GM19025 (cell line): ENCODE measurements at regions not wholly inside any gene's neighbourhood (a gene's known extent, or its start where the extent isn't known, plus 50 kb on each side); places are given as distances from the start of the nearest gene placed in this dataset.
"Not testable (repeated sequence)": the region's sequence is repeated elsewhere in the genome, so short reads cannot be mapped to it uniquely, and the experiment has no call there.

Experiments used
- ATAC-seq: cut with Tn5 transposase; IDR thresholded peaks from one replicate; pipeline ENCODE4 v1.9.1; 2021; ENCODE audit warnings: mild to moderate bottlenecking, low read depth, moderate library complexity; ENCODE audit not compliant: unreplicated experiment

DNA sequence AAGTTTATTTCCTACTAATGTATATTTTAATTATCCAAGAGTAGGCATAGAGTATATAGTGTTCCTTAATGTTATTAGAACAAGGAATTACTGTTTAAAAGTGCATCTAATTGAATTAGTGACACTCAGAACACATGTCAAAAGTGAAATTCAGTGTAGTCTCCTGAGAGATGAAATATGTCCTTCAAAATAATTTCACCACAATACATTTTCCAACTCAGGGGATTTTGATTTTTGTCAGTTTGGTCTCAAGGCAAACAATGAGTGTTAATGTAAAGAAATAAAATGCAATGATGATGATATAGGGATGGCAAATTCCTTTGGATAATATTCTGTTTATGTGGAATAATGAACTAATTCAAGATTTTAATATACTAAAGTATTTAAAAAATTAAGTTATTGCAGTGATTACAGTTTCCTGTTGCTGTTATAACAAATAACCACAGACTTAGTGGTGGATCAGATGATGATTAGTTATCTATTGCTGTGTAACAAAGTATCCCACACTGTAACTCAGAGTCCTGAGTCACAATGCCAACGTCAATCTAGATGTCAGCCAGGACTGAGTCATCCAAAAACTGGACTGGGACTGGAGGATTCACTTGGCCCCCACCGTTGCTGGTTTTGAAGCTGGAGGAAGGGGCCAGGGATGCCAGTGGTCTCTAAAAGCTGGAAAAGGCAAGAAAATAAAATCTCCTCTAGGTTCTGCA is 148.0 kb upstream of the SLC7A11 start:
- no peak for ATAC-seq

DNA sequence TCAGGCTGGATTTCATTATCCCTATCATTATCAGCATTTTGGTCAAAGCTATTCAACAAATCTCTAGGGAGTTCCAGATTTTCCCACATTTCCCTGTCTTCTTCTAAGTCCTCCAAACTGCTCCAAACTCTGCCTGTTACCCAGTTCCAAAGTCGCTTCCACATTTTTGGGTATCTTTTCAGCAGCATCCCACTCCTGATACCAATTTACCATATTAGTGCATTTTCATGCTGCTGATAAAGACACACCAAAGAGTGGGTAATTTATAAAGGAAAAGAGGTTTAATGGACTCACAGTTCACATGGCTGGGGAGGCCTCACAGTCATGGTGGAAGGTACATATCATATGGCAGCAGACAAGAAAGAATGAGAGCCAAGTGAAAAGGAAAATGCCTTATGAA is 132.8 kb upstream of the SLC7A11 start:
- ATAC-seq, result no peak

DNA sequence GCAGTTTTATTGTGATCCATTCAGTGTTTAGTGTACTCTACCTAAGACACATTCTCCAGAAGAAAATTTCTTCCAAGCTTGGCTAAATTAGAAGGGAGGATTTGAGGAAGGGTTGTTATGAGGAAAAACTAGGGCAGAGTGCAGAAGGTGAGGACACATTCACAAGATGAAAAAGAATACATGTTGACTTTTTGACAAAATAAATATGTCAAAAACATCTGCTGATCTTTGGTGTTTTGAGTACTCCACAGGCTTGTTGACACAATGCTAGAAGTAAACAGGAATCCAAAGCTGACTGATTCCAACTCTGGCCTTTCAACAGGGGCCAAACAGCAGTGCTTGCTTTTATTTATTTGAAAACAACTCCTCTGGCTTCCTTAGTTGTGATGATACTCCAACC is 125.8 kb upstream of the SLC7A11 start:
- no peak for ATAC-seq

DNA sequence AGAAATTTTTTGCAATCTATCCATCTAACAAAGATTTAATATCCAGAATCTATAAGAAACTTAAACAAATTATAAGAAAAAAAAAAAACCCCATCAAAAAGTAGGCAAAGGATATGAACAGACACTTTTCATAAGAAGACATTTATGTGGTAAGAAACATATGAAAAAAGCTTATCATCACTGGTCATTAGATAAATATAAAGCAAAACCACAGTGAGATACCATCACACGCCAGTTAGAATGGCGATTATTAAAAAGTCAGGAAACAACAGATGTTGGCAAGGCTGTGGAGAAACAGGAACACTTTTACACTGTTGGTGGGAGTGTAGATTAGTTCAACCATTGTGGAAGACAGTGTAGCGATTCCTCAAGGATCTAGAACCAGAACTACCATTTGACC is 110.3 kb upstream of the SLC7A11 start:
- ATAC-seq, result not testable (repeated sequence)

DNA sequence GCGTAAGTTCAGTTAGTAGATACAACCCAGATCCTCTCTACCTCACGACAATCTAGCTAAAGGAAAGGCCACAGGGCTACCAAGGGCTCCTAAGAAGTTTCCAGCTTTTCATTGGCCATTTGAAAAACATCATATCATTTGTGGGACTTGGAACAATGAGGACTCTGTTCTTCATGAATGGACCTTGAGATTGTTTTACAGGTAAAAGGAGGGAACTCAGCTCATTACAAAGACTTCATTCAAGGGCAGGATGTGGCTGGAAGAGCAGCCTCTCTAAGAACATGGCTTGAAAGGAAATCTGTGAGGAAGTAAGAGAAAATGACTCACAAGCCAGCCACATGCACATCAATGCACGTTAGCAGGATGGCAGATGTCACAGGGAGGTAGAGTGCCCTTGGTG is 105.9 kb upstream of the SLC7A11 start:
- no peak for ATAC-seq

DNA sequence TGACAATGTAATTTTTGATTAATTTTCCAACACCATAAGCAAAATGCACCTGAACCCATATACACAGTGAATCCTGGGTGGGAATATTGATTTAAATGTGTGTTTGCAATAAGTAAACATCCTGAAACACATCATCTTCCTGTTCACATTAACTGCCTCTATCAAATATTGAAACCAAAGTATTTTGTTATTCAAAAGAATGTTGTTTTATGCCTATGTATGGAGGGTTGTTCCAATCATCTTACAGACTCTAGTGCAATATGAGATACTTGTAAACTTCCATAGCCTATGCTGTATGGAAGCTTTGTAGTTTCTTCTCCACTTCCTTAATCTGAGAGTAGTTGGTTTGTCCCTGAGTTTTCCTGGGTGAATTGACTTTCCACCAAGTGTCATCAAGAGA is 105.4 kb upstream of the SLC7A11 start:
- ATAC-seq, result no peak

DNA sequence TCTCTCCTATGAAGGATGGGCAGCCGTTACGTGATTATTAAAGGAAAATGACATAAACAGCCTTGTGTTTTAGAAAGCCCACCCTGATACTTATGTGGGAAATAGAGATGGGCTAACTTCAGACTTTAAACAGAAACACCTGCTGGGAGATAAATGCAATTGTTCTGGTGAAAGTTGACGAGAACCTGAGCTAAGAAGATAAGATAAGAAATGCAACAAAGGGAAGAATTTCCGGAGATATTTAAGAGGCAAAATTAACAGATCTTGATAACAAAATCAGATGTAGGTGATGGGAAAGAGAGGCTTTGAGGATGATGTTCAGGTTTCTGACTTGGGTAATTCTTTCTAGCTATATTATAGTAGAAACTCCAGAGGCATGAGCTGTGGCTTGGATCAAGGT is 102.7 kb upstream of the SLC7A11 start:
- ATAC-seq, result no peak

DNA sequence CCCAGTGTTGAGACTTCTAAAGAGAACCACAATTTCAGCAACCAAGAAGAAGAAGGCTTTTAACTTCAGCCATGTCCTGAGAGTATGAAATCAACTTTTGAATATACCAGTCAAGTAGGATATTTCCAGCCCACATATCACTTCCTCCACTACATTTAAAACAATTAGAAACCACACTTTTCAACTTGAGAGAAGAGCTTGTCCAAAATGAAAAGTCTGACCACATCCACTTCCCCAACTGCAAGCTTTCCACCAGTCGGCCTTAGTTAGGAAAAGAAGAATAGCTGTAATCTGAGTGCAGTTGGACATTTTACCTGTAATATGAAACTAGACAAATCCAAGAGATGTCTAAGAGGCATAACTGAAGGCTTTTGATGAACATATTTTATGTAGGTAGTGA is 101.9 kb upstream of the SLC7A11 start:
- no peak for ATAC-seq

DNA sequence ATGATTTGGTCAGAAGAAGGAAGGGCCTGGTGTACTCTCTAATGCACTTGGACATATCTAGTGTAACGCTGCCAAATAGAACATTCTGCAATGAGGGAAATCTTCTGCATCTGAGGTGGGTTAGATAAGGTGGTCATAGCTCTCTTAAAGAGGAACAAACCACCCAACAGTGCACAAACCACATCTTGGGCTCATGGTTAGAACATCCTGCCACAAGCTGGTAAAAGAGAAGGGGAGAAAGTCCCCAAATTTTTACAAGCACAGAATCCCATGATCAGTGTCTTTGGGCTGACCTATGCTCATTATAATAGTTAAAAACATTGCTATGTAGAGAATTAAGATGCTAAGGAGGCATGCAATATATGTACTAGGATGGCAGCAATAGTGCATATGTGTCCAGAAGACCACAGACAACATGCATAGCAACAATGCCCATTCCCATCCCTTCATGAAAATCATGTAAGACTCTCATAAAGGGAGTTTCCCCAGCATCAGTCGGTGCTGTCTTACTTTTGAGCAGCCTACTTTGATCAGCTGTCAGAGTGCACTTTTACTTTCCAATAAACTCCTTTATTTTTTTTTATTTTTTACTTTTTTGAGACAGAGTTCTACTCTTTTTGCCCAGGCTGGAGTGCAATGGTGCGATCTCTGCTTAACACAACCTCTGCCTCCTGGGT is 99.7 kb upstream of the SLC7A11 start:
- peak; percentile 74 for ATAC-seq

DNA sequence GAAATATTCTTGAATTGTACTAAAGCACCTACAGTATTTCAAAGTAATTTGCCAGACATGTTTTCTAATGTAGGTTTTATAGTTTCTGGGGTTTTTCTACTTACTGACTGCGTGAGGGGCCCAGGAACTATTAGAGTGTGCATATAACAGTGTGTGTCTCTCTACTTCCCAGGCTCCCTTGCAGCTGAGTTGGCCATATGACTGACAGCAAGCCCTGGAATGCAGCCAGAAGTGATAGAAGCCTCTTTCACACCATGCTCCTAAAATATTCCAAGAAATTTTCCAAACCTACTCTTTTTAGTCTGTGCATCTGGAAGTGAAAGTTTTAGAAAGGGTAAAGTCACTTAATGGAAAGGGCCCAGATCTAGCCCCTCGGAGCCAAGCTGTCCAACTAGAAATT is 96.7 kb upstream of the SLC7A11 start:
- no peak for ATAC-seq

DNA sequence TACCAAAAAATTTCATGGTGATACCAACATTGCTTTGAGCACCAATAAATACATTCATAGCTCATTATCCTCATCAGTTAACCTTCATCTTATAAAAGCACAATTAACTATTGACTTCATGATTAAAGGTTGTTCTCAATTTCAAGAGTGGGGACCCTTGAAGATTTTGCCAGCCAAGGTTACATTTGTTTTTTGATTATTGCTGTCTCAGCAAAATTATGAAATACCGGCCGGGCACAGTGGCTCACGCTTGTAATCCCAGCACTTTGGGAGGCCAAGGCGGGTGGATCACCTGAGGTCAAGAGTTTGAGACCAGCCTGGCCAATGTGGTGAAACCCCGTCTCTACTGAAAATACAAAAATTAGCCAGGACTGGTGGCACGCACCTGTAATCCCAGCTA is 96.1 kb upstream of the SLC7A11 start:
- ATAC-seq, result not testable (repeated sequence)

DNA sequence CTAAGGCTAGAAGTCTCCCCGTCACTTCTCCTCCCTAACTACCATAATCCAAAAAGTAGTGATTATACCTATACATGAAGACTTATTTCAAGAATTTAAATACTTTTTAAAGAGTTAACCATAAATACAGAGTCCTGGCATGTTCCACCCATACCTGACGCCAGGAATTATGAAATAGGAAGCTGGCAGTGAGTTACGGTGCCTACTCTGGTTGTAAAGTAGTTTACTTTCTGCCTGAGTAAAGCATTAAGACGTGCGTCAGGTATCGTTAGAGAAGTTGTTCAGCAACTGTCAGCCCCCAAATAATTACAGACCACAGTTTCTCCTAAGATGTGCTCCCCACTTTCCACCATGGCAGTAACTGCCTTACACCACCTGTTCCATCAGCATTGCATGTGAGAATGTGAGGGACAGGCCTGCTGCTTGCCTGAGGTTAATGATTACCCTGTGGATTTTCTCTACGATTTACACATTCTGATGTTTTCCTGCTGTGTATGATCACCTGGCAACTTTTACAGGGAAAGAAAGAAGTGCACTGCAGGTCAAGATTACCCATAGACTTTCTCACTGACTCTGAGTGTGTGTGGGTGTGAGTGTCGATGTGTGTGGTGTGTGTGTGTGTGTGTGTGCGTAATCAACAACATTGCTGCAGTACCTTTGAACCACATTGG is 92.3 kb upstream of the SLC7A11 start:
- ATAC-seq, result no peak

DNA sequence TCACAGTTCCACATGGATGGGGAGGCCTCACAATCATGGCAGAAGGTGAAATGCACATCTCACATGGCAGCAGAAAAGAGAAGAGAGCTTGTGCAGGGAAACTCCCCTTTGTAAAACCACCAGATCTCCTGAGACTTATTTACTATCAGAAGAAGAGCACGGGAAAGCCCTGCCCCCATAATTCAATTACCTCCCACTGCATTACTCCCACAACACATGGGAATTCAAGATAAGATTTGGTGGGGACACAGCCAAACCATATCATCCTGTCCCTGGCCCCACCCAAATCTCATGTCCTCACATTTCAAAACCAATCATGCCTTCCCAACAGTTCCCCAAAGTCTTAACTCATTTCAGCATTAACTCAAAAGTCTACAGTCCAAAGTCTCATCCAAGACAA is 90.3 kb upstream of the SLC7A11 start:
- not testable (repeated sequence) for ATAC-seq

DNA sequence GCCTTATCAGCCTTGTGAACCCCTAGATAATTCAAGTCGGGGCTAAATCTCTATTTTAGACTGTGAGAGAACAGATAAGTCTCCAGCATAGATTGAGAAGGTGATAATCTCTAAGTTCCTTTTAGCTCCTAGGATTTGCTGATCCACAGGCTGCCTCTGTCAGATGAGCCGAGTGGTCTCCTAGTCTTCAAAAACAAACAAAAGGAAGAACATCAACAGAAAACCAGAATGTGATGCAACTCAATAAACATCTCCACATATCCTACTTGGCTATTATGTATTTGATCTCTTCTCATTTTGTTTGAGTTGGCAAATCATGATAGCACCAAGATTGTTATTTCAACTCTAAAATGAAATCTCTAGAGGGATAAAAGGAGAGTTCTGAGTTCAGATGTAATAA is 88.4 kb upstream of the SLC7A11 start:
- ATAC-seq, result no peak

DNA sequence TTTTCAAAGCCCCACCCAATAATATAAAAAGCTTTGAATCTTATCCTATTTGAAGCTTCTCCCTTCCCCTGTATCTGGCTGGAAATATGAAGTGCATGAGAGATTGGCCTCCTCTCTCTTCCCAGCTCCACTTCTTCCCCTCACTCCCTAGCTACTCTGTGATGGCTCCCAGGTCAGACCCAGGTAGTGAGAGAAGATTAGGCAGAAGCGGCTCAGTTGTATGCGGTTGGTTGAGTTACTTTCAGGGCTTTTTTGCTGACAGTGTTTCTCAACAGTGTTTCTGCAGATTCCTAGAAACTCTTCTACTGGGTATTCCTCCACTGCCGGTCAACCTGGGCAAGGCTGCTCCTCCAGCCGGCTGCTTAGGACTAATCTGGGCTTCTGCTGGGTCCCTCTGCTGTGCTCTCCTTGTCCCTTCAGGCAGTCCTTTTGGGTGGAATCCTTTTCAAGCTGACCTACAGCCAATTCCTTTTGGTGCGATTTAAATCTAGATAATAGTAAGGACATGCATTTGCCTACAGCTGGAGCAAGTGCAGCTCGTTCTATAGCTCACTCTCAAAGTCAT is 87.4 kb upstream of the SLC7A11 start:
- no peak for ATAC-seq

DNA sequence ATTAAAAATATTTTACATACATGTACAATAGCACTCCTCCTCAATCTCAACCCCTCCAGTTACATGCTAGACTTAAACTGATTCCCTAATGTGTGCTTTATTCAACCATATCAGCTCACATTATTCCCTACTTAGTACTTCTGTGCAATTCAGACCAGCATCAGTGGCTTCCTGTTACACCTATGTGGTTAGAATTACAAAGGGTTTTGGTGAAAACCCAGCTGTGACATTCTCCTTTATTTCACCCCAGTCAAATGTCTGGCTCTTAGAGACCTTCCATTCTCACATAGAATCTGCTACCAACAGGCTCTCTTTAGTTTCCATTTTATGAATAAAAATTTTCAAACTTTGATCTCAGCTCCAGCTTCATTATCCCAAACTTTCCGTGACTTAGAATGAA is 85.2 kb upstream of the SLC7A11 start:
- no peak for ATAC-seq

DNA sequence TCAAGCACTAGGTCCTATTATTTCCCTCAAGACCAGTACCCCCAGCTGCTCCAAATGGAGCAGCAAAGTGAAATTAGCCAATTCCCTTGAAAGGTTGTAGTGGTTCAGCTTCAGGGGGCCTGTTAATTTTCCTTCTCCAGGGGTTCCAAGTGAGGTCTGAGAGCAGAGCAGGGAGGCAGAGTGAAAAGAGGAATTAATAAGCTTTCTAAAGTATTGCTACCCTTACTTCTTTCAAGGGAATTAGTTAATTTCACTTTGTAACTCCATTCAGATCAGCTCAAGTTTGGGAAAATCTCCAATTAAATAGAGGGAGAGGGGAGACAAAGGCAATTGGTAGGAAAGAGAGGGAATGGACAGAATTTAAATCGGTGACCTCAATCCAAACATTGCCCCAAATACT is 78.7 kb upstream of the SLC7A11 start:
- ATAC-seq, result no peak

DNA sequence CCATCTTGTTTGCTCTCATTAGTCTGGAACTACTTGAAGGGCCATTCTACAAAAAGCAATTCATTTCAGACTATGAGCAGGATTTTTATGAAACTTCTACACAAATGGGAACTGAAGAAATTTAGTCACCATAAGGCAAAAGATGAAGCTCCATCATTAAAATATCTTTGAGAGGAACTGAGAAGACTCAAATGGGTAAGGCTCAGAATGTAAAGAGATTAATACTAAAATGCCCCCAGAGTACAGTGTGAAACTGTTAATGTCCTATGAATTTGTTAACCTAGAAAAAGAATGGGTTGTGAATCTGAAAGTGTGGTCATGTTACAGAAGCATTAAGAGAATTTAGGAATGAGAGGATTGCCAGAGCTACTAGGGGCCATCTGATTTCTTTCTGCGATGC is 77.9 kb upstream of the SLC7A11 start:
- ATAC-seq, result no peak

DNA sequence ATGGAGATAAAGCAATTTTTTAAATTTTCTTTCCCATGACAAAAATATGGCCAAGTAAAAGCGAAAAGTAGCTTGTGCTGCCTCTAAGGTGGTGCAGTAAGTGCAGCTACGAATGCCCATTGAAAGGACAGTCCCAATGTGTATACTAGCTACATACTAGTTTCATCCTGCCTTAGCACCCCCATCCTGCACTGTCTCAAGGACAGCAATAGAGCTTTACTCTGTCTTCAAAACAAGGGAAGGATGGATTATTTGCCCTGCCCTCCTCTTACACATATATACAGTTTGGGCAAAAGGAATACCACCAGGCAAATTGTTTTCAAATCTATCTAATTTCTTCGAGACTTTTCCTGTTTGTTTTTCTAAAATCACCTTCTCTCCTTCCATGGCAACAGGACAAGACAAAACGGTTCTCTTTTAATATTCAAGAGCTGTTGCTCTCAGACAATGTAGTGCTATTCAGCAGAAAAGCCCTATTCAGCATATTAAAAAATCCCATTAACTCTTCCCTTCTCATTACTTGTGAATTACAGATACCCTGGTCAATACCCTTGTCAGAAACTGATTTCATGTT is 75.1 kb upstream of the SLC7A11 start:
- no peak for ATAC-seq

DNA sequence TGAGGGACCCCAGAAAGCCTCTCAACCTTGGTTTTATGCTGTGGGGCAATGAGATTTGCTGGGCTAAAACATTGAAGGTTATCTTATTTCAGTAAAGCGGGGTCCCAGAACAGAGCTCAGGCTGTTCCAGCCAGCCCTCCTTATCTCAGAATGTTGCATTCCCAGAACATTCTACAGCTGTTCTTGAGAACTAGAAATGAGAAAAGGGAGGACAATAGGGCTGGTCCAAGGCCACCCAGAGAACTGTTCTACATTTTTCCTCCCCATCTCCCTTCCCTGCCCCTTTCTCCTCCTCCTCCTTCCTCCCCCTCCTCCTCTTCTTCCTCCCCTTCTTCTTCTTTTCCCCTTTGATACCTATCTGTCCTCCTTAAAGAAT is 70.4 kb upstream of the SLC7A11 start:
- ATAC-seq, result no peak
